IgD-negative memory B cell (primary cell): ENCODE measurements at regions not wholly inside any gene's neighbourhood (a gene's known extent, or its start where the extent isn't known, plus 50 kb on each side); places are given as distances from the start of the nearest gene placed in this dataset.

Experiments
- H3K27ac Mint-ChIP-seq, 3 donors: one replicate each; pipeline ENCODE4 v1.8.0; 2020 to 2022; ENCODE audit warnings: mild to moderate bottlenecking in 3 of 3, mixed read lengths in 3 of 3, moderate library complexity in 1 of 3
- H3K27me3 Mint-ChIP-seq: one replicate; pipeline ENCODE4 v1.8.0; 2021; ENCODE audit warnings: mixed read lengths
- H3K36me3 Mint-ChIP-seq: one replicate; pipeline ENCODE4 v1.8.0; 2020; ENCODE audit warnings: mild to moderate bottlenecking, mixed read lengths
- H3K4me1 Mint-ChIP-seq, 3 donors: one replicate each; pipeline ENCODE4 v1.8.0; 2020 to 2022; ENCODE audit warnings: mixed read lengths in 3 of 3, mild to moderate bottlenecking in 1 of 3
- H3K4me3 Mint-ChIP-seq, 4 donors: one replicate each; pipeline ENCODE4 v1.8.0; 2020 to 2022; ENCODE audit warnings: mild to moderate bottlenecking in 4 of 4, mixed read lengths in 4 of 4, moderate library complexity in 3 of 4
- H3K9me3 Mint-ChIP-seq, 3 donors: one replicate each; pipeline ENCODE4 v1.8.0; 2020 to 2021; ENCODE audit warnings: mixed read lengths in 3 of 3, mild to moderate bottlenecking in 1 of 3

DNA sequence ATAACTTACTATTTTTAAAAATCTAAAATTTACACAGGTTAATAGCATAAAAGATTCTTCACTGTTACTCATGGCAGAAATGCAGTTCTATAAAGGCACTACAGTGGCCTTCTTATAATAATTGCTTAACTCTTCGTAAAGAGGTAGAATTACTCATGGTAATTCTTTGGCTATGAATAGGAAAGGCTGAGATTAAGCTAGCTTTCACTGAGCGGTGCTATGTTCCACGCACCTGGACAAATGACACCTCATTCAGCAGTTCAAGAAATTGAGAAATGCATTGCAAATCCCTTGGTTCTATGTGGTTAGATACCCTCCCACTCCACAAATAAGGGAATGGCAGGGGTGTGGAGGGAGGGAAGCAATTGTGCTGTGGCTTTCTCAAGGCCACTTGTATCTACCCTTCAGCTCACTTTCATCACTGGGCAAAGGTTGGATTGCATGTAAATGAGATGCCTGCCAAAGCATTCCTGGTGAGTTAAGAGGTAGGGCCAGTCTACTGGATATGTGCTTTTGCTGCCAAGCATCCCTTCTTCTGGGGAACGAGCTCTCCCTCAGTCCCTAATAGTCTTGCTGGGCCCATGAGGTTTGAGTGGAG is 210.9 kb downstream of the TEX36 start:
- H3K4me3 Mint-ChIP-seq = no peak overlapping the region
- H3K36me3 Mint-ChIP-seq = no peaks in the 10 kb centered on the region
- no peak overlapping the region for H3K27ac Mint-ChIP-seq
- H3K27me3 Mint-ChIP-seq = peaks cover 1% of the 10 kb centered on the region
- H3K9me3 Mint-ChIP-seq = peaks cover 0 to 5% (median 0%) of the 10 kb centered on the region in 3 donors
- H3K4me1 Mint-ChIP-seq = no peaks in the 10 kb centered on the region

DNA sequence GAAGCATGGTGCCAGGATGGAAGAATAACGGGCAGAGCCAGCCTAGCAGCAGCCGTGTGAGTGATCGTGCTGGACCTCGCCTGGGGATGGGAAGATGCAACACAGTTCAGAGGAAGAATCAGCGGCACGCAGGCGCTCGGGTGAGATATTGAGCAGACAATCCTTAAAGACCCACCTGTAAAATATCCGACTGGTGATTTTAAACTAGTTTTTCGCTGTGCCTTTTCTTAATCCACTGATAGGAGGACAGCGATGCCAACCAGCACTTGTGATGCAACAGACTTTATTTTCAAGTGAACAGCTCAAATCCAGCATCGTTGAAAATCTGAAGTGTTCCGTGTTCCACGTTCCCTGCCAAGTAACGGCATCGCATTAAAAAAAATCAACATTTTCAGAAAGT is 214.7 kb downstream of the TEX36 start:
- Mint-ChIP-seq H3K4me3 (no peak overlapping the region), H3K27me3 (peaks cover 1% of the 10 kb centered on the region), H3K4me1 (no peaks in the 10 kb centered on the region)

DNA sequence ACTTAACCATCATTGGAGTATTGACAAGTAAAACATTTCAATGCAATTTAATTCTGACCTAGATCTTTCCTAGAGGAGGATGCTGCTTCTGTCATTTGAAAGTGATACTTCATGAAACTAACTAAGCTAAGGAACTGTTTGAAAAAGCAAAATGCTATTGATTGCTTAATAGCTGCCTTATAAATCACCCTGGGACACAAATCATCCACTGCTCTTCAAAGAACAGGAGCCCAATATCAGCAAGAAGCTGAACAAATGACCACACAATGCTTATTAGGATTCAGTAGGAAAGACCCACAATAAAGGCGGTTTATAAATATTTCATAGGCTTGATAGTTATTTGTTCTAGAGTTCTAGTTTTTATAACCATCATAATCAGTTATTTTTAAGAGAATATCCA is 216.3 kb downstream of the TEX36 start:
- H3K4me3 Mint-ChIP-seq = no peak overlapping the region
- H3K27me3 Mint-ChIP-seq = peaks cover 1% of the 10 kb centered on the region
- H3K27ac Mint-ChIP-seq = no peak overlapping the region
- H3K4me1 Mint-ChIP-seq = no peaks in the 10 kb centered on the region
- no peaks in the 10 kb centered on the region for H3K36me3 Mint-ChIP-seq
- peaks cover 0 to 6% (median 0%) of the 10 kb centered on the region in 3 donors for H3K9me3 Mint-ChIP-seq

More for the DNA sequence above, 214.7 kb downstream of the TEX36 start:
- Mint-ChIP-seq H3K27ac (no peak overlapping the region), H3K36me3 (no peaks in the 10 kb centered on the region), H3K9me3 (peaks cover 0 to 9% (median 0%) of the 10 kb centered on the region in 3 donors)

DNA sequence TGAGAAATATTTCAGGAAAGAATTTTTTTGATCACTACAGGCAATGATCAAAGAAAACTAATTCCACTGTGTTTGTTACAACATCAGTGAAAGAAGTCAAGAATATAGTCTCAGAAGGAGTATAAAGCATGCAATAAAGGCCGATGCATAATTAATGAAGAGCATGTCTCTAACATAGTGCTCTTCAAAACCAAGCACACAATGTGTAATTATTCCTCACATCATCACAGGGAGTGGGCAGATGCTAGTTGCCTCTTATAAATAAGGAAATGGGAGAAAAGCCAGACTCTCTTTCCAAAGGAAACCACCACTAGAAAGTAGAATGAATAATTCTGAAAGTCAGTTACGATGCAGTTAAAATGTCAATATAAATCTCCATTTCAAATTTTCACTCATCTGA is 220.1 kb downstream of the TEX36 start:
- peaks cover 1% of the 10 kb centered on the region for H3K27me3 Mint-ChIP-seq
- H3K27ac Mint-ChIP-seq = no peak overlapping the region
- no peak overlapping the region for H3K4me3 Mint-ChIP-seq
- no peaks in the 10 kb centered on the region for H3K36me3 Mint-ChIP-seq
- H3K4me1 Mint-ChIP-seq = no peaks in the 10 kb centered on the region
- peaks cover 0 to 4% (median 0%) of the 10 kb centered on the region in 3 donors for H3K9me3 Mint-ChIP-seq

DNA sequence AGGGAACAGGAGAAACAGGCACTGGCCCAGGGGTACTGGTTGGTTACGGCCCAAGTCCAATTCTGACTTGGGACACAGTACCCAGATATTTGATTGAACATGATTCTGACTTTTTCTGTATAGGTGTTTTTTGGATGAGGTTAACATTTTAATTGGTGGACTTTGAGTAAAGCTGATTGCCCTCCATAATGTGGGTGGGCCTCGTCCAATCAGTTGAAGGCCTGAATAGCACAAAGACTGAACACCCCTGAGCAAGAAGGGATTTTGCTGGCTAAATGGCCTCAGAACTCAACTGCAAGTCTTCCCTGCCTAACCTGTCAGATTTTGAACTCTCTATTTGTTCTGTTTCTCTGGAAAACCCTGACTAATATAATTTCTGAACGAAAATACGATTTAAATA is 222.6 kb downstream of the TEX36 start:
- H3K4me3 Mint-ChIP-seq = no peak overlapping the region
- H3K27me3 Mint-ChIP-seq = no peaks in the 10 kb centered on the region
- no peak overlapping the region for H3K27ac Mint-ChIP-seq
- H3K9me3 Mint-ChIP-seq = peaks cover 0 to 4% (median 0%) of the 10 kb centered on the region in 3 donors
- H3K36me3 Mint-ChIP-seq = no peaks in the 10 kb centered on the region
- H3K4me1 Mint-ChIP-seq = no peaks in the 10 kb centered on the region

DNA sequence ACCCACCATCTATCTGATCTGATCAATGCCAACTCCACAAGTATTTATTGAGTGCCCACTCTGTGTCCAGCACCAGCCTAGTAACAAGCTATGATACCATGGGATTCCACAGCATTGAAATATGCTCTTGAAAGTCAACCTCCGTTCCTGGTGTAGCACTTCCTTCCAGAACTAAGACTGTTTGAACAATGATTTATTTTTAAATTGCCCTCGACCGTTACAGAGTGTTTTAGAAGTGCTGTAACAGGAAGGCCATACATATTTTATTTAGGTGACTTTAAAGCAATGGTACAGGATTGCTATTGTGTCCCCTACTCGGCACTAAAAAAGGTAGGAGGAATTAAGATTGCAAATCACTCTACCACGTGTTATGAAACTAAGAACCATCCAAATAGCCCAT is 225.6 kb downstream of the TEX36 start:
- no peaks in the 10 kb centered on the region for H3K36me3 Mint-ChIP-seq
- H3K9me3 Mint-ChIP-seq = no peaks in the 10 kb centered on the region
- H3K4me3 Mint-ChIP-seq = no peak overlapping the region
- H3K4me1 Mint-ChIP-seq = peaks cover 0 to 2% (median 0%) of the 10 kb centered on the region in 3 donors
- peaks cover 3% of the 10 kb centered on the region for H3K27me3 Mint-ChIP-seq
- H3K27ac Mint-ChIP-seq = no peak overlapping the region

DNA sequence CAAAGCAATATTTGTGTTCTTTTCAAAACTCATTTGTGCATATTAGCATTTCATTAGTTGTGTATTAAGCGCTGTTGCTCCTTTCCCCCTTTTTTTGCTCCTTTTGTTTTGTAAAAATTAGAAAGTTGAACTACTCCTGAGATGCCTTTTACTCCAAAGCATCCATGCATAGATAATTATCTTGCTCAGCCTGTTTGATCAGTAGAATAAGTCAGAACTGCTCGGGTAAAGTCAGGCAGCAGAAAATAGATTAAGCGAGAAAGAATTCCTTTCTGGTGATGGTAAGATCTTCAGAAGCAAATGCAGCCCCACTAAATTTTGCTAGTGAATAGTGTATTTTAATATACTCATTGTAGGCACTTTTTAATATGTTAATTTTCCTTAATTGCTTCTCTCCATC is 227.1 kb downstream of the TEX36 start:
- H3K4me1 Mint-ChIP-seq = peaks cover 0 to 2% (median 0%) of the 10 kb centered on the region in 3 donors
- H3K27me3 Mint-ChIP-seq = peaks cover 3% of the 10 kb centered on the region
- H3K9me3 Mint-ChIP-seq = peaks cover 0 to 4% (median 0%) of the 10 kb centered on the region in 3 donors
- H3K4me3 Mint-ChIP-seq = no peak overlapping the region
- H3K36me3 Mint-ChIP-seq = no peaks in the 10 kb centered on the region
- no peak overlapping the region for H3K27ac Mint-ChIP-seq

DNA sequence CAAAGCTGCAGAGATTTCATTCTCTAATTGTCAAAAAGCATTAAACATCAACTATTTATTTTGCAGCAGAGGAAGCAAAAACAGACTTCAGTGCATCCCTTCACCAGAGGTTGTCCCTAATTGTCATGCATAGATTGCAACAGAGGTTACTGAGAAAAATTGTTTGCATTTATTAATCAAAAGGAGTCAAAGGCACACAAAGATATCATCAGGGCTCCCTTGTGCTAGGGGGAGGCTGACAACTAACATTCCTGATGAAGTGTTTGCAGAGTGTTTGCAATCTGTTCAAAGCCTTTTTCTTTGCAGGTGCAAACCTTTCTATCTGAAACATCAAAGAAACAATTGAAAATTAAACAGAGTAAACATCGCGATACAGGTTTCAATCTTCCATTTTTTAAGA is 227.5 kb downstream of the TEX36 start:
- H3K27me3 Mint-ChIP-seq = peaks cover 3% of the 10 kb centered on the region
- H3K9me3 Mint-ChIP-seq = peaks cover 0 to 4% (median 0%) of the 10 kb centered on the region in 3 donors
- no peaks in the 10 kb centered on the region for H3K36me3 Mint-ChIP-seq
- H3K4me3 Mint-ChIP-seq = no peak overlapping the region
- no peak overlapping the region for H3K27ac Mint-ChIP-seq
- H3K4me1 Mint-ChIP-seq = peaks cover 0 to 2% (median 0%) of the 10 kb centered on the region in 3 donors

DNA sequence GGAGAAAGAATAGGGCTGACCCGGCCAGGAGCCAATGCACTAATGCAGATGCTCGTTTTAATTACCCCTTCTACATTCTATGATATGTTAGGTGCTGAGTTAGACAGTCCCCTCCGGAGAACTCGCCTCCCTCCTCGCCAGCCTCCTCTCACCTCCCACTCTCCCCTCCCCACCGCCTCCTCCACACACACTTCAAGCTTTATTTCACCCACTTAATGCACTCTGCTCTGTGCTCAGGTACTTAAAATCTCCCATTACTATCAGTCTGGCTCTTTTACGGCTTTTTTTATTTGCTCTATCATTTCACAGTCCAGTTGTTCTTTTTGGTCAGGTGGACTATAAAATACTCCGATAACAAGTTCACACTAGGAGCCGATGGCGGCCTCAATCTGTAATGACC is 231.6 kb downstream of the TEX36 start:
- no peaks in the 10 kb centered on the region for H3K36me3 Mint-ChIP-seq
- H3K9me3 Mint-ChIP-seq = peaks cover 0 to 4% (median 0%) of the 10 kb centered on the region in 3 donors
- H3K27me3 Mint-ChIP-seq = peaks cover 3% of the 10 kb centered on the region
- no peak overlapping the region for H3K27ac Mint-ChIP-seq
- H3K4me1 Mint-ChIP-seq = peaks cover 0 to 3% (median 0%) of the 10 kb centered on the region in 3 donors
- H3K4me3 Mint-ChIP-seq = no peak overlapping the region

DNA sequence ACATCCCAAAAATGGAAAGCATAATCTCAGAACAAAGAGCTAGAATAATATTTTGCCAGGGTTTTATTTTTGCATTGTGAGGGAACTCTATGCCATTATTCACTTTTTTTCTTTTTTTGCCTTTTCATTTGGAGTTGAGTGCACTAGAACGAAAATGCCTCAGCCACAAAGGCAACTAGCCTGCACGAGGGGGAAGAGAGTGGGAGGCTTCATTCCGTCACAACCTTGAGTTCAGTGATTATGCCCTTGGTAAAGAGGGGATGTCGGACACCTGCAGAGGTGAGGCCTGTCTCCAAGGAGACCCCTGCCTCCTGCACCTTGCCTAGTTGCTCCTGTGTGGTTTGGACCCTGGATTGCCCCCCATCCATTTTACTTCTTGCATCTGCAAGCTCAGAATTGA is 232.7 kb downstream of the TEX36 start:
- Mint-ChIP-seq H3K4me1 (peaks cover 0 to 3% (median 0%) of the 10 kb centered on the region in 3 donors), H3K27me3 (peaks cover 3% of the 10 kb centered on the region), H3K36me3 (no peaks in the 10 kb centered on the region), H3K4me3 (no peak overlapping the region), H3K27ac (no peak overlapping the region), H3K9me3 (peaks cover 0 to 4% (median 0%) of the 10 kb centered on the region in 3 donors)

DNA sequence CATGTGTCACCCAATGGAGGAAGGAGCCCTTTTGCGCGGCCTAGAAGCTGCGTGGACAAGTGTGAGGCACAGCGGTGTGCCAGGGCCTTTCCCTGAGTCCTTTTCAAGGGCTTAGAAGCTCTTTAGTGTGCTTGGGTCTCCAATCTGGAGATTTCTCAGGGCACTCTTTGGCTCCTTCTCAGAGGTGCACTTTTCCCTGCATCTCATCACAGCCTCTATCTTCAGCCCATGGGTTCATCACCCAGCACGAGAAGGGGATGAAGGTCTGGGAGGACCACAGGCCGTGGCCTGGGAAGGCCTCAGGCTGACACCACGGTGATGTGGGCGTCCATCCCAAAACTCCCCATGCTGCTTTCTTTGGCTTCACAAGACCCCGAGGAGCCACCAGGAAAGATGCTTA is 233.4 kb downstream of the TEX36 start:
- peaks cover 0 to 4% (median 0%) of the 10 kb centered on the region in 3 donors for H3K9me3 Mint-ChIP-seq
- H3K27ac Mint-ChIP-seq = no peak overlapping the region
- peaks cover 0 to 3% (median 0%) of the 10 kb centered on the region in 3 donors for H3K4me1 Mint-ChIP-seq
- H3K4me3 Mint-ChIP-seq = no peak overlapping the region
- no peaks in the 10 kb centered on the region for H3K36me3 Mint-ChIP-seq
- H3K27me3 Mint-ChIP-seq = peaks cover 3% of the 10 kb centered on the region

DNA sequence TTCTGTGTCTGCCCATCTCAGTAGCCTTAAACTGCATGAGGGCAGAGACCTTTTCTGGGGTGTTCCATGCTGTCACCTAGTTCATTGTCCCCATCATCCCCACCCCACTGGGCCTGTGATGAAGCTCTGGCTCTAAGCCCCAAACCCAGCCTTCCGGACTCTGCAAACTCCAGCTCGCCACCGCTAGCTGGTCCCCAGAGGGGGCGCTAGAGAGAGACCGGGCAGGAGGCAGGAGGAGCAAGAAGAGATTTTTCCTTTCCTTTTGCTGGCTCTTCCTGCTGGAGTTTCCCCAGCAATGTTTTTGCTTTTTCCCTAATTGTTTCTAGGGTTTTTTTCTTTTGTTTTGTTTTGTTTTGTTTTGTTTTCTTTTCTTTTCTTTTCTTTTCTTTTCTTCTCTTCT is 234.4 kb downstream of the TEX36 start:
- Mint-ChIP-seq H3K27me3 (no peaks in the 10 kb centered on the region), H3K36me3 (no peaks in the 10 kb centered on the region), H3K4me3 (no peak overlapping the region), H3K27ac (no peak overlapping the region), H3K4me1 (peaks cover 0 to 2% (median 0%) of the 10 kb centered on the region in 3 donors), H3K9me3 (peaks cover 0 to 4% (median 0%) of the 10 kb centered on the region in 3 donors)

DNA sequence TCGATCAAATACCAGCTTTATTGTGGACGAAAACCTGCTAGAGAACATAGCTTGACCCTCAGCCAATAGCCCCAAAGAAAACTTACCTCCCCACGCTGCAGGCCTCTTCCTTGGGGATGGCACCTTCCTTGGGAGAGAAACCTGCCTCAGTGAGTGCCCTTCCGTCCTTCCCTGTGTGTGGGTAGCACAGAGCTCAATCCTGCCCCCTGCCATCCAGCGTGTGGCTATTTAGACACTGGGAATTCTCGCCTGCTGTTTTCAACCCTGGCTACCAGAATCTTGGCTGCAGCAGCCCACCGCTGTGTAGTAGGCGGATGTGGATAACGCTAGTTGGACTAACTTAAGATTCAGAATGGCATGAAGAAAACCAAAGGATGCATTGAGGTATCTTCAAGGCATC is 238.2 kb downstream of the TEX36 start:
- H3K27me3 Mint-ChIP-seq = no peaks in the 10 kb centered on the region
- no peak overlapping the region for H3K4me3 Mint-ChIP-seq
- H3K9me3 Mint-ChIP-seq = peaks cover 0 to 8% (median 2%) of the 10 kb centered on the region in 3 donors

DNA sequence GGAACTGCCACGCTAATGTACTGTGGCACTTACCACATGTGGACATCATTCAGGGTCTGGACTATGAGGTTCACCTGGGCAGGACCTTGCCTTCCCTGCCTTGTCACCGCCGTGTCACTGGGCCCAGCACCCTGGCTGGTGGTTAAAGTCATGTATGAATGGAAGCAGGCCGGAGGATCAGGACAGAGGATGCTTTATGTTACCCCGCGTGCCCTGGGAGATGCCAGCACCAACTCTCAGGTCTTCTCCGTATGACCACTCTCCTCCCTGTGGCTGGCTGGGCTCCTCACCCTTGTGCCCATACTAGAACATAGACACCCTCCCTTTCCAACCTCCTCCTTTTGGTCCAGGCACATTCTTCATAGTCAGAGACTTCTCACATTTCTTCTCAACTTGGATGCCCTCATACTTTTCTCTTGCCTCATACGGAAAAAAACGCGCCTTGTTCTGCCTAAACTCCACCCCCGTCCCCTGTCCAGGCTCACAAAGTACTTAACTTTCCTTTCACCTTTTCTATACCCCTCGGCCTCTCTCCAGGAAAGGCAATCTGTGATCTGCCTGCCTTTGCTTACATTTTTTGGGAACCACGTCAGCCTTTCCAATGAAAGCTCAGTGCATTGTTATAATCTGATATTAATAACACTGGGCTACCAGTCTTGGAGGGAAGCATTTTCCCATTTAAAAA is 240.0 kb downstream of the TEX36 start:
- H3K27ac Mint-ChIP-seq = peak overlapping the region in 1 of 3 donors; percentile 11
- H3K4me3 Mint-ChIP-seq = no peak overlapping the region
- H3K4me1 Mint-ChIP-seq = peaks cover 0 to 2% (median 0%) of the 10 kb centered on the region in 3 donors
- H3K36me3 Mint-ChIP-seq = no peaks in the 10 kb centered on the region
- no peaks in the 10 kb centered on the region for H3K27me3 Mint-ChIP-seq
- peaks cover 2 to 8% (median 2%) of the 10 kb centered on the region in 3 donors for H3K9me3 Mint-ChIP-seq

More for the DNA sequence above, 238.2 kb downstream of the TEX36 start:
- Mint-ChIP-seq H3K27ac (no peak overlapping the region), H3K36me3 (no peaks in the 10 kb centered on the region), H3K4me1 (peaks cover 0 to 2% (median 0%) of the 10 kb centered on the region in 3 donors)

DNA sequence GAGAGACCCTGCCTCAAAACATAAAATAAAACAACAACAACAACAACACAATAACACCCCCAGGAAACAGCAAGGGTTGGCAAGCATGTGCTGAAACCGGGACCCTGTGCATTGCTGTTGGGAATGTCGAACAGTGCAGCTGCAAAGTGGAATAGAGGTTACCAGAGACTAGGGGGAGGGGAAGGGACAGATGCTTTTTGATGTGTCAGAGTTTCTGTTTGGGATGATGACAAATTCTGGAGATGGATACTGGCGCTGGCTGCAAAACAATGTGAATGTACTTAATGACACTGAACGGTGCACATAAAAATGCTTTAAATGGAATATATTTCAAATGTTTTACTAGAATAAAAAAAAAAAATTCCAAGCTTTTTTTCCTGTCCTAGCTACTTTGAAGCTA is 241.8 kb downstream of the TEX36 start:
- Mint-ChIP-seq H3K27me3 (peaks cover 2% of the 10 kb centered on the region), H3K9me3 (peaks cover 2 to 13% (median 2%) of the 10 kb centered on the region in 3 donors), H3K4me3 (no peak overlapping the region), H3K27ac (no peak overlapping the region), H3K36me3 (no peaks in the 10 kb centered on the region), H3K4me1 (no peaks in the 10 kb centered on the region)

DNA sequence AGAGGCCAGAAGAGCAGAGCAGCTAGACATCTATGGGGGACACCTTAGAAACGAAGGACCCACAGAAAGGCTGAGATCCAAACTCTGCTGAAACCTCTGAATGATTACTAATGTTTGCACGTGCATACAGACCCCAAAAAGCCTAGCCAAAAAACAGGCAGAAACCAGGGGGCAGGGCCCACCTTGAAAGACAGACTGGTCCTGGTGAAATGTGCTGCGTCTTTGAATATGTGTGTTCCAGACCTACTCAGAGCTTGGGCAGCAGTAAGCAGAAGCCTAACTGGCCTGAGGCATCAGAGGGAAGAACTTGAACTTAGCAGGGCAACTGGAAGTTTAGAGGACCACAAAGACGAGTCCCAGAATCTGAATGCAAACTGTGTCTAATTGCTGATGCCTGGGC is 251.8 kb downstream of the TEX36 start:
- H3K9me3 Mint-ChIP-seq = peaks cover 4 to 9% (median 8%) of the 10 kb centered on the region in 3 donors

More for the DNA sequence above, 251.8 kb downstream of the TEX36 start:
- Mint-ChIP-seq H3K4me3 (no peak overlapping the region), H3K27ac (no peak overlapping the region), H3K36me3 (no peaks in the 10 kb centered on the region), H3K27me3 (peaks cover 3% of the 10 kb centered on the region), H3K4me1 (no peaks in the 10 kb centered on the region)
